Retinal pigment epithelial cell (primary cell): ENCODE measurements at regions not wholly inside any gene's neighbourhood (a gene's known extent, or its start where the extent isn't known, plus 50 kb on each side); places are given as distances from the start of the nearest gene placed in this dataset.

Source experiments
- DNase-seq: peaks from one replicate; pipeline ENCODE4 v3.0.0-alpha.2; 2010; ENCODE audit warnings: low read depth
- H3K4me3 ChIP-seq: 2 replicates; pipeline ENCODE4 v1.5.1; 2011; ENCODE audit warnings: mild to moderate bottlenecking, low read length, control low read depth, moderate library complexity
- TF ChIP-seq, protein P1 (sequence below): conservative IDR thresholded peaks from 2 replicates; pipeline ENCODE4 v1.5.1; 2011; ENCODE audit warnings: low read depth, low read length, control low read depth, inconsistent platforms

DNA sequence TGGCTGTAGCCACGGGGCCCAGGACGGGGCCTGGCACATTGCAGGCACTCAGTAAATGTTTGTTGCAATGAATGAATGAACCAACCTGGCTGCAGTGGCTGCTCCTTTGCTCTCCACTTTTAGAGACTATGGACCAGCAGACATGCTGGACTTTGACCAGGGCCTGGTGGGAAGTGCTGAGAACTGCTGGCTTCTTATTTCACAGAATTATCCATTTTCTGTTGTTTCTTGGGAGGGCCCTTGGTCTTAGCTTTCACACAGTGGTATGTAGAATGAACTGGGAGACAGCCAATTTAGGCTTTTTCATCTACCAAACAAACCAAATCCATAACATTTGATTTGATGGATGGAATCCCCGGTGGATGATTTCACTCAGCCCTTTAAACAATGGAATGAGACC, 78.0 kb upstream of the LHFPL2 start:
- H3K4me3 ChIP-seq, result no peak overlapping the region

DNA sequence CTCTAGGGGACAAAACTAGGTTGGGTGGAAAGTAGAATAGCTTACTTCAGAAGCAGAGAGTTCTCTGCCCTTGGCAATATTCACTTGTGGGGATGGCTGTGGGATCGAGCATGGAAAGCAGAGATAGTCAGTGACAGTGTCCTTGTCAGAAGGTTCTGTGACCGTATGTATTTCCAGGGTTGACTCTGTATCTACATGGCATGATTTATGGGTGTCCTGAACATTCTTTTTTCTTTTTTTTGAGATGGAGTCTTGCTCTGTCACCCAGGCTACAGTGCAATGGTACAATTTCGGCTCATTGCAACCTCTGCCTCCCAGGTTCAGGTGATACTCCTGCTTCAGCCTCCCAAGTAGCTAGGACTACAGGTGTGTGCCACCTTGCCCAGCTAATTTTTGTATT, 77.4 kb upstream of the LHFPL2 start:
- TF ChIP-seq, protein P1, sequence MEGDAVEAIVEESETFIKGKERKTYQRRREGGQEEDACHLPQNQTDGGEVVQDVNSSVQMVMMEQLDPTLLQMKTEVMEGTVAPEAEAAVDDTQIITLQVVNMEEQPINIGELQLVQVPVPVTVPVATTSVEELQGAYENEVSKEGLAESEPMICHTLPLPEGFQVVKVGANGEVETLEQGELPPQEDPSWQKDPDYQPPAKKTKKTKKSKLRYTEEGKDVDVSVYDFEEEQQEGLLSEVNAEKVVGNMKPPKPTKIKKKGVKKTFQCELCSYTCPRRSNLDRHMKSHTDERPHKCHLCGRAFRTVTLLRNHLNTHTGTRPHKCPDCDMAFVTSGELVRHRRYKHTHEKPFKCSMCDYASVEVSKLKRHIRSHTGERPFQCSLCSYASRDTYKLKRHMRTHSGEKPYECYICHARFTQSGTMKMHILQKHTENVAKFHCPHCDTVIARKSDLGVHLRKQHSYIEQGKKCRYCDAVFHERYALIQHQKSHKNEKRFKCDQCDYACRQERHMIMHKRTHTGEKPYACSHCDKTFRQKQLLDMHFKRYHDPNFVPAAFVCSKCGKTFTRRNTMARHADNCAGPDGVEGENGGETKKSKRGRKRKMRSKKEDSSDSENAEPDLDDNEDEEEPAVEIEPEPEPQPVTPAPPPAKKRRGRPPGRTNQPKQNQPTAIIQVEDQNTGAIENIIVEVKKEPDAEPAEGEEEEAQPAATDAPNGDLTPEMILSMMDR, result no peak
- DNase-seq, result no peak
- no peak overlapping the region for H3K4me3 ChIP-seq

More for the DNA sequence above, 78.0 kb upstream of the LHFPL2 start:
- TF ChIP-seq, protein P1, result no peak
- DNase-seq, result no peak

- TF ChIP-seq, protein P1, result no peak
- DNase-seq, result no peak
- H3K4me3 ChIP-seq, result no peak overlapping the region
Measured at GRCh38 chr5:78724061-78724460, 75.5 kb upstream of the LHFPL2 start.

DNA sequence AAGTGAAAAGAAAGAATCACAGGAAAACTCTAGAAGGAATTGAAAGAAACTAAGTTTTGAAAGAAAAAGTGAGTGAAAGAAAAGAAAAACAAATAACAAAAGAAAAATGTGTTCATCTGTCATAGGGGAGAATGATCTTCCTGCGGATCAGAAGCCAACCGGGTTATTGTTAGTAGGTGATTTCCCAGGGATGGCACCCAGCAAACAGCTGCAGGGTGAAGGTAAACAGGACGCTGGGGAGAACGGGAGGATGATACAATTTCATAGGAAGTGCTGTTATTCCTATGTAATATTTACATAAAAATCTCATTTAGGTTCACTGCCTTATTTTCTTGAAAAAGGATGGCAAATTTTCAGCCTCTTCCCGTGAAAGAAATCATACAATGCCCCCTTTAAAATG, 72.4 kb upstream of the LHFPL2 start:
- no peak overlapping the region for H3K4me3 ChIP-seq
- DNase-seq, result no peak
- TF ChIP-seq, protein P1, result no peak

DNA sequence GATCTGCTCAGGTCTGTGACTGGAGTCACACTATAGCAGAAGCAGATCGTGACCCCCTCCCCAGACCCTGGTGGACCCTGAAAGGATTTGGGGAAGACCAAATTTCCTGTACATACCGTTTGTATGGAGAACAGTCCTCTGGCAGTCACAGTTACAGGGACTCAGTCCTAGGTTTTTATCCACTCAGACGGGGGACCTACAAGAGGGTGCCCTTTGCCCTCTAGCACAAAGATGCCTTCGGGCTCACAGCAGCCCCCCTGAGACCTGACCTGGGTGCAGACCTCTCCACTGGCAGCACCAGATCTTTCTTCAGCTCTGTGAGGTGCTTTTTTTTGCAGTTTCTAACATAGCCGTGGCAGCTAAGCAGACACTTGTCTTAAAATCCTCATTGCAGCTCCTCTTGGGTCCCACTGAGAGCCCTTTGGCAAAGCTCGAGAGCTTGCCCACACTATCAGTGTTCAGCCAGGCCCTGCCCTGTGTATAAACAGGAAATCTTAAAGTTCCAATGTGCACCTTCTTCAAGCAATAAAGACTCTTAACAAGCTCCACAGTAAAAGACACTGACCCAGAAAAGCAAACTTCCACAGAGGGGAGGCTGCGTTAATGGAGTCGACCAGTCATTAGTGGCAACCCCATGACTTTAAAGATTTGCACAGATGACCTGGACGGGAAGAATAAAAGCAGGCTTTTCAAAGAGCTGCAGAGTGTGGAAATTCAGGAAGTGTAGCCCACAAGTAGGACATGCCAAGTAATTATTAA, 71.8 kb upstream of the LHFPL2 start:
- DNase-seq, result no peak
- TF ChIP-seq, protein P1, result no peak
- H3K4me3 ChIP-seq, result no peak overlapping the region

- TF ChIP-seq, protein P1, result no peak
- no peak for DNase-seq
- H3K4me3 ChIP-seq, result no peak overlapping the region
Measured at GRCh38 chr5:78719504-78720219, 71.1 kb upstream of the LHFPL2 start.

- no peak for DNase-seq
- H3K4me3 ChIP-seq, result no peak overlapping the region
- TF ChIP-seq, protein P1, result no peak
Measured at GRCh38 chr5:78718824-78719223, 70.3 kb upstream of the LHFPL2 start.
